ENCODE measurements at regions not wholly inside any gene's neighbourhood (a gene's known extent, or its start where the extent isn't known, plus 50 kb on each side); places are given as distances from the start of the nearest gene placed in this dataset.
"Not testable (repeated sequence)": the region's sequence is repeated elsewhere in the genome, so short reads cannot be mapped to it uniquely, and the experiment has no call there.

- DNase-seq (ENCODE audit: low read depth, low spot score): peak; percentile 72
These were observed 107.2 kb upstream of the LYZL2 start for GRCh38 chr10:30736685-30737232.

- no peak for DNase-seq (ENCODE audit: low read depth, low spot score)
These were observed 105.3 kb upstream of the LYZL2 start for GRCh38 chr10:30734901-30735300.

DNA sequence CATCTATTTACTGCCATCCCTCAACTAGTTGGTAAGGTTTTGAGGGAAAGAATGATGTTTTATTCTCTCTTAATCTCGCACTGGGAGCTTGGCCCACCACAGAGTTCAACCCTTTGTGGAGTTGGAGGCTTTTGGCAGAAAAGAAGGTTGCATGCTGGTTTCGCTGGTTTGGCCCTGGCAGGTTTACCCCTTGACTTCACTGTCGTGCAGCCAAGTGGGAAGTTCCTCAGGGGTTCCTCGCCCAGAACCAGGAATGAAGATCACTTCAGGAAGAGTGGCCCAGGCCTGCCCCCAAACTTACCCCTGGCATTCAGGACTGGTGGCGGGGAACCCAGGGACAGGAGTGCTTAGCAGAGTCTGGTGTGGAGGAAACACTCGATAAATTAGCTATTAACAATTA is 103.1 kb upstream of the LYZL2 start:
- DNase-seq (ENCODE audit: low read depth, low spot score): no peak

GRCh38 chr10:30731963-30732362 is 102.4 kb upstream of the LYZL2 start:
- DNase-seq (ENCODE audit: low read depth, low spot score): no peak

DNA sequence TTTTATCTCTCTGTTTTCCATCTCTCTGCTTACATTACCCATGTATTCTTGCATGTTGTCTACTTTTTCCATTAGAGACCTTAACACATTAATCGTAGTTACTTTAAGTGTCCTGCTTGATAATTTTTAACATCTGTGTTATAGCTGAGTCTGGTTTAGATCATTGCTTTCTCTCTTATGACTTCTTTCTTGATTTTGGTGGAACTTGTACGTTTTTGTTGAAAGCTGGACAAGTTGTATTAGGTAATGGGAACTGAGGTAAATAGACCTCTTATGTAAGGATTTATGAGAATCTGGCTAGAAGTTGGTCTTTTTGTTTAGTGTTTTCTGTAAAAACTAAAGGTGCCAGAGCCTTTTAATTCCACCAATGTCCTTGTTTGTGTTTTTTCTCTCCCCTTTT is 100.8 kb upstream of the LYZL2 start:
- no peak for DNase-seq (ENCODE audit: low read depth, low spot score)

- DNase-seq (ENCODE audit: low read depth, low spot score): no peak
These were observed 99.2 kb upstream of the LYZL2 start for GRCh38 chr10:30728766-30729165.

DNA sequence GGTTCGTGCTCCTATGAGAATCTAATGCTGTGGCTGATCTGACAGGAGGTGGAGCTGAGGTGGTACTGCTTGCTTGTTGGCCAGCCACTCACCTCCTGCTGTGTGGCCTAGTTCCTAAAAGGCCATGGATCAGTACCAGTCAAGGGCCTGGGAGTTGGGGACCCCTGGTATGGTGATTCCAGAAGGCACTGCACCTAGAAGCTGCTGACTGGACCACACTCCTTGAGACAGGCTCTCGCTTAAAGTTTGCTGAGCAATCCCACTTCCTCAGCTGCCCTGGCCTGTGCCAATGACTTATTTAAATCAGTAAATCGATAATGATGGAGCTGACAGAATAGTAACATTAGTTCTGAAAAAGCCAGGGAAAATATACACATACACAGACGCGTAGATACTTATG is 98.6 kb upstream of the LYZL2 start:
- no peak for DNase-seq (ENCODE audit: low read depth, low spot score)

DNA sequence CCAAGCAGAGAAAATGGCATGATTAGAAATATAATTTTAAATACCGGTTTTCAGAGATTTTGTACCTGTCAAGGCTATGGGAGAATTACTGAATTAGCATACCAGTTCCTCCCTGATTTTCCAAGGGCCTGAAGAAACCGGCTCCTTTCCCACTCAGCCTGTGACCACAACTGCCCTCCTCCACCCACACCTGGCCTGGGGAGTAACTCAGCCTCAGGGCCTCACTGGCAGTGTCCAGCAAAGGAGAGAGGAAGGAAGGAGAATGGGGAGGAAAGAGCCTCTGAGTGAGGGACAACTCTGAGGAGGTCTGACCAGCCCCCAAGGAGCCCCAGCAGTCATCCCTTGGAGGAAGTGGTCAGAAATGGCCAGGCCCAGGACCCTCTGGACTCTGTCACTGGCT is 98.0 kb upstream of the LYZL2 start:
- no peak for DNase-seq (ENCODE audit: low read depth, low spot score)

DNA sequence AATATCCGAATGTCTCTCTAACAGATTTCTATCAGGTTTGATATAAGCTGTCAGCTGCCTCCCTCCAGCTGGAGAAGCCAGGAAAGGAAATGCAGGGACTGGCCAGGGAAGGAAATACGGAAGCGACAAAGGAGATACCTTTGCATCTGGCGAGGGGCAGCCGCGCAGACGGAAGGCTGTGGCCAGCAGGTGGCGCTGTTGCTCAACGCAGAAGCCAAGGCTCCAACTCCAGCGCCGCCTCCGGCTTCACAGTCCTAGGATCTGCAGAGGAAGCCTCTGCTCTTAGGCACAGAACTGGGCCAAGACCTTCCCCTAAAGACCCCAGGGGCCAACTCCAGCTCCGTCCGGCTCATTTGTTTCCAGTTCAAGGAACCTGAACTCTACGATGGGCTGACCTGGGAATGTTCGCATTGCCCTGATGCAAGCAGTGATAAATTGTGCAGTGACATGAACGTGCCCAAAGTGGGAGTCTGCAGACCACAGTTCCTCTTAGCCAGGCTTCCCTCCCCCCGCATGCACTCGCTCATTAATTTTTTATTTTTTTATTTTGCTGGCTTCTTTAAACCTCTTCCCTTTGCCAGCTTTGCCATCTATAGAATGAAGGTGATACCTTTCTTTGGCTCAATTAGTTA is 97.3 kb upstream of the LYZL2 start:
- peak; percentile 4 for DNase-seq (ENCODE audit: low read depth, low spot score)

GRCh38 chr10:30725661-30726060 is 96.1 kb upstream of the LYZL2 start:
- no peak for DNase-seq (ENCODE audit: low read depth, low spot score)

- DNase-seq (ENCODE audit: low read depth, low spot score): no peak
These were observed 94.7 kb upstream of the LYZL2 start for GRCh38 chr10:30724296-30724695.

DNA sequence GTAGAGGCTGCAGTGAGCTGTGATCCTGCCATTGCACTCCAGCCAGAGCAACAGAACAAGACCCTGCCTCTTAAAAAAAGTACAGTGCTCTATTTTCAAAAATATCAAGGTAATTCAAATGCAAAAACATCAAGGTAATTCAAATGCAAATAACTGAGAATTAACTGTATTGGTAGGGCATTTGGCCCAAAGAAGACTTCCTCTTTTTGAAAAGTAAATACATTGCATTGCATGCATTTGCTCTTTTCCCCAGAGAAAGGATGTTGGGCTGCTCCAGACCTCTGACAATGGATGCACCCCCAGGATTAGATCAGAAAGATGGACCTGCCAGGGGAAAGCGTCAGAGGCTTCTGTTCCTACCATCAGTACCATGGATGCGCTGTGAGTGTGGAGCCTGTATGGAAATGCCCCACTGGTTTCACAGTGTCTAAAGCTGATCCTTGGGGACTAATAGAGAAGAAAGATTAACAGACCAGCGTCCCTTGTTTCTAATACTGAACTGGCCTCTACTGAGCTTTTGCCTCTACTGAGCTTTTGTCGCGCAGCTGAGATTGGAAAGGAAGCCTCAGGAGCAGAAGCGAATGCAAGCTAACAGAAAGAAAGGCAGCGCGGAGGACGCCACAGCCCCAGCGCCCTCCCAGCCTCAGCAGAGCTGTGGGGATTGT is 93.5 kb upstream of the LYZL2 start:
- DNase-seq (ENCODE audit: low read depth, low spot score): no peak

- DNase-seq (ENCODE audit: low read depth, low spot score): no peak
These were observed 90.3 kb upstream of the LYZL2 start for GRCh38 chr10:30719832-30720231.

DNA sequence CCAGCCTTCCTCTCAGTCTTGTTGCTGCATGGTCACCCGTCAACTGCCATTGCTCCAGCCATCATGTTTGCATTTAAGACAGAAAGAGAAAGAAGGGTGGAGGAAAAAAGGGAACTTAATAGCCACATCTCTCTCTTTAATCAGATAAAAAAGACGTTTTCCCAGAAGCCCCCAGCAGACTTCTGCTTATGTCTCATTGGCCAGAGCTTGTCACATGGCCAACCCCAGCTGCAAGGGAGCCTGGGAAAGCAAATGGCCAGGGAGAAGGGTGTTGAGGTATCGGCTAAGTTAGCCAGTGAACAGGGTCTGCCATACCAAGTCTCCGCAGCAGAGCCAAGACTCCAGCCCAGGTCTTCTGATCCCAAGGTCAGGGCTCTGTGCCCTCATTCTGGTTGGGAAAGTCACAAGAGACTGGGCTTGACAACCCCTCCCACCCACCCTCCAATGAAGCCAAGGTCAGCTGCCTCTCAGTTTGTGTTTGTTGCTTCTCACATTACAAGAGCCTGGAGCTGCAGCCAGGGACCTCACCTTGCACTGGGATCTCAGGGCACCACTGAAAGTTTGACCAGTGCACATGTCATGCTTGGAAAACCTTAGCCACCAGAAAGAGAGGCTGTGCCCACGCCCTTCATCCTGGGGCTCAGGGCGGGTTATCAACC is 80.3 kb upstream of the LYZL2 start:
- DNase-seq (ENCODE audit: low read depth, low spot score): no peak

DNA sequence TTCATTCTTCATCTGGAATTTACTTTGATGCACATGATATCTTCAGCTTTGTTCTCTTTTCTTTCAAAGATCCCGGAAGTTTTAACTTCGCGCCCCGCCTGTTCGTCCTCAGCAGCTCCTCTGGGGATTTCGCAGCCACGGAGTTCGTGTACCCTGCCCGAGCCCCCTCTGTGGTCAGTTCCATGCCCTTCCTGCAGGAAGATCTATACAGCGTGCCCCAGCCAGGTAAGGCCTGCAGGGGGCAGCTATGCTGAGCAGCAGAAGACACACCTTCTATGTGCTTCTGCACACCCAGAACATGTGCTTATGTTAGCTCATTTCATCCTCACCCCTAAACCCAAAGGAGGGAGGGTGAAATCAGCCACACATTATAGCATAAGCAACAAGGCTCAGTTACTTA is 79.7 kb upstream of the LYZL2 start:
- no peak for DNase-seq (ENCODE audit: low read depth, low spot score)

- no peak for DNase-seq (ENCODE audit: low read depth, low spot score)
These were observed 78.7 kb upstream of the LYZL2 start for GRCh38 chr10:30708234-30708633.

- not testable (repeated sequence) for DNase-seq (ENCODE audit: low read depth, low spot score)
These were observed 76.6 kb upstream of the LYZL2 start for GRCh38 chr10:30706189-30706588.

GRCh38 chr10:30705625-30706149 is 76.1 kb upstream of the LYZL2 start:
- DNase-seq (ENCODE audit: low read depth, low spot score): no peak

DNA sequence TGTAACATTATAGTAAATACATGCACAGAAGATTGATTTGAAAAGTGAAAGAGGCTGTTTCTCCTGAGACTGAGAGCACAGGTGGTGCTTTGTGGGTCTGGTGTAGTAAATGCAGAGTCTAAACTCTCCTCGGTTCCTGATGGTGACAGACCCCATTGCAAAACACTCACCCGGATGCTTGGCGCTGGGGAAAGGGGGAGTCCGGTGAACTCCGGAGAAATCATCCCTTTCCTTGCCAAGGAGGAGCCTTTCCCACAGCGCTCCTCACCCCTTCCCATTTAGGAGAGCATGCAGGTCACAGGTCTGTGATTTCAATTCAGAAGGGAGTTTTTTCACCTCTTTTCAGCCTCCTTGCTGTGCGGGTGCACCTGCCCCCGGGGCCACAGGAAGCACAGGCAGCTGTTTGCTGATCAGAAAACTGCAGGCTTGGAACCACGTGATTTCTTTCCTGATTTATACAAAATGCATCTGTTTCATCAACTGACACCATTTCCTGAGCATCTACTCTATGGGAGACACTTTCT is 75.6 kb upstream of the LYZL2 start:
- no peak for DNase-seq (ENCODE audit: low read depth, low spot score)

DNA sequence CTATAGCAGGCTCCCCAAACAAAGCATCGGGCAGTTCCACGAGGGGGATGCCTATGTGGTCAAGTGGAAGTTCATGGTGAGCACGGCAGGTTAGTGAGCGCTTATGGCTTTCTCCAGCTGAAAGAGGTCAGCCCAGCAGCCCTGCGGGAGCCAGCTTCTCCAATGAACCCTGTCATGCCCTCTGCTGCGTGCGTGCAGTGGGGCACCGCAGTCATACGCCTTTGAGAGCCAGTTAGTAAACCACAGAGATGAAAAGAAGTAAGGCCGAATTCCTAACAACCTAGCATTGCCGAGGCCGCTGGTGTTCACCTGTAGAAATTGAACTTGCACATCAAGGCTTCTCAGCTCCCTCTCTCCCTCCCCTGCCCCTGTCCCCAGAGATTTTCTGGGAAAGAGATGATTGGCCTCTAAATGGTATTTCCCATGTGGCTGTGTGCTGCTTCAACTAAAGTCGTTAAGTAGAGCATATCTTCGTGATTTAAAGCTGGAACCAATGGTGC is 75.1 kb upstream of the LYZL2 start:
- DNase-seq (ENCODE audit: low read depth, low spot score): not testable (repeated sequence)

- no peak for DNase-seq (ENCODE audit: low read depth, low spot score)
These were observed 74.6 kb upstream of the LYZL2 start for GRCh38 chr10:30704026-30704600.

DNA sequence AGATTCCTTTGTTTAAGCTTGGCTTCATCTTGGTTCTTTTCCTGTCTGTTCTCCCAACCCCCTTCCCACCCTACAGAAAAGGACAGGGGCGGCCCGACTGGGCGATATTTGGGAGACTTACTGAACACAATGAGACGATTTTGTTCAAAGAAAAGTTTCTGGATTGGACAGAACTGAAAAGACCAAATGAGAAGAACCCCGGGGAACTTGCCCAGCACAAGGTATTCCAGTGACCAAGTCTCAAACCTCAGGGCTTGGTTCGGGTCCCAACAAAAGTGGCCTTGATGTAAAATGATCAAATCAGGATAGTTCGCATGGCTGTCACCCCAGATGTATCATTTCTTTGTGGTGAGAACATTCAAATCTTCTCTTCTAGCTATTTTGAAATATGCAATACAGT is 73.9 kb upstream of the LYZL2 start:
- not testable (repeated sequence) for DNase-seq (ENCODE audit: low read depth, low spot score)
